Neural cell (in vitro differentiated cells): ENCODE measurements at regions not wholly inside any gene's neighbourhood (a gene's known extent, or its start where the extent isn't known, plus 50 kb on each side); places are given as distances from the start of the nearest gene placed in this dataset.
"Not testable (repeated sequence)": the region's sequence is repeated elsewhere in the genome, so short reads cannot be mapped to it uniquely, and the experiment has no call there.

Source experiments
- H2AFZ ChIP-seq: fragments of 200-600, 300-800 bp; sonication (generic), shearing (Covaris generic); 2 replicates; pipeline ENCODE4 v1.6.0; 2014; ENCODE audit warnings: low read depth, mild to moderate bottlenecking, antibody characterized with exemption, low read length, moderate library complexity
- H3F3A ChIP-seq: fragments of 200-600 bp; shearing (Covaris generic); 2 replicates; pipeline ENCODE4 v1.6.1; 2016; ENCODE audit warnings: mild to moderate bottlenecking, moderate library complexity, mixed read lengths, antibody characterized with exemption, low read length; ENCODE audit not compliant: insufficient read depth, poor library complexity, severe bottlenecking
- H3K27ac ChIP-seq: fragments of 200-600, 300-800 bp; sonication (generic), shearing (Covaris generic); 2 replicates; pipeline ENCODE4 v1.5.1; 2014; ENCODE audit warnings: mild to moderate bottlenecking, low read length, moderate library complexity
- H3K27me3 ChIP-seq: fragments of 300-800, 200-600 bp; sonication (generic), shearing (Covaris generic); 2 replicates; pipeline ENCODE4 v1.6.0; 2014; ENCODE audit warnings: mild to moderate bottlenecking, low read depth, low read length, moderate library complexity; ENCODE audit not compliant: insufficient read depth
- H3K36me3 ChIP-seq: fragments of 300-800, 200-600 bp; sonication (generic), shearing (Covaris generic); 2 replicates; pipeline ENCODE4 v1.5.1; 2014; ENCODE audit warnings: mild to moderate bottlenecking, antibody characterized with exemption, low read length, moderate library complexity; ENCODE audit not compliant: insufficient read depth
- H3K4me2 ChIP-seq: fragments of 300-800, 200-600 bp; sonication (generic), shearing (Covaris generic); 2 replicates; pipeline ENCODE4 v1.6.0; 2014; ENCODE audit warnings: mild to moderate bottlenecking, low read length
- H3K4me3 ChIP-seq: fragments of 300-800, 200-600 bp; sonication (generic), shearing (Covaris generic); 2 replicates; pipeline ENCODE4 v1.5.1; 2014; ENCODE audit warnings: mild to moderate bottlenecking, low read length, moderate library complexity
- H3K79me2 ChIP-seq: fragments of 200-600 bp; shearing (Covaris generic); replicated peaks from 2 replicates; pipeline ENCODE4 v1.6.0; 2014; ENCODE audit warnings: mild to moderate bottlenecking, low read length, moderate library complexity; ENCODE audit not compliant: insufficient read depth
- H3K9ac ChIP-seq: fragments of 300-800, 200-600 bp; sonication (generic), shearing (Covaris generic); 2 replicates; pipeline ENCODE4 v1.6.1; 2016; ENCODE audit warnings: mild to moderate bottlenecking, low read length, mixed read lengths
- H3K9me2 ChIP-seq: fragments of 200-600 bp; shearing (Covaris generic); 2 replicates; pipeline ENCODE4 v1.6.1; 2016; ENCODE audit warnings: mild to moderate bottlenecking, low read length, mixed read lengths; ENCODE audit not compliant: insufficient read depth
- H3K9me3 ChIP-seq: fragments of 200-600, 300-800 bp; sonication (generic), shearing (Covaris generic); 2 replicates; pipeline ENCODE4 v1.6.1; 2016; ENCODE audit warnings: mild to moderate bottlenecking, mixed run types, low read length, moderate library complexity, mixed read lengths
- H4K20me1 ChIP-seq: fragments of 200-600 bp; shearing (Covaris generic); 2 replicates; pipeline ENCODE4 v1.6.1; 2016; ENCODE audit warnings: mild to moderate bottlenecking, mixed run types; ENCODE audit not compliant: insufficient read depth
- EP300 ChIP-seq: fragments of 450-650 bp; conservative IDR thresholded peaks from 2 replicates; pipeline ENCODE4 v1.6.1; 2014; ENCODE audit warnings: antibody characterized with exemption, mild to moderate bottlenecking, moderate library complexity; ENCODE audit not compliant: poor library complexity, severe bottlenecking
- EZH2 ChIP-seq: fragments of 200-600, 300-800 bp; shearing (Covaris generic), sonication (generic); IDR thresholded peaks from 2 replicates; pipeline ENCODE4 v1.6.1; 2014; ENCODE audit warnings: antibody characterized with exemption, low read length, borderline replicate concordance, mild to moderate bottlenecking; ENCODE audit not compliant: insufficient read depth, poor library complexity, severe bottlenecking
- MXI1 ChIP-seq: fragments of 450-650 bp; conservative IDR thresholded peaks from 2 replicates; pipeline ENCODE4 v1.6.1; 2014; ENCODE audit warnings: antibody characterized with exemption, mild to moderate bottlenecking; ENCODE audit not compliant: poor library complexity, severe bottlenecking
- POLR2AphosphoS5 ChIP-seq: IDR thresholded peaks from 2 replicates; pipeline ENCODE4 v1.6.1; 2012
- RAD21 ChIP-seq: fragments of 450-650 bp; conservative IDR thresholded peaks from 2 replicates; pipeline ENCODE4 v1.6.1; 2014; ENCODE audit warnings: antibody characterized with exemption, mild to moderate bottlenecking, moderate library complexity
- REST ChIP-seq: IDR thresholded peaks from 2 replicates; pipeline ENCODE4 v1.6.1; 2012; ENCODE audit warnings: borderline replicate concordance
- SMC3 ChIP-seq: fragments of 450-650 bp; conservative IDR thresholded peaks from 2 replicates; pipeline ENCODE4 v1.6.1; 2014; ENCODE audit warnings: antibody characterized with exemption, mild to moderate bottlenecking, moderate library complexity; ENCODE audit not compliant: poor library complexity
- TAF1 ChIP-seq: IDR thresholded peaks from 2 replicates; pipeline ENCODE4 v1.6.1; 2012; ENCODE audit warnings: low read depth
- TF ChIP-seq, protein P1 (sequence below): fragments of 450-650 bp; IDR thresholded peaks from 2 replicates; pipeline ENCODE4 v1.5.1; 2014; ENCODE audit warnings: antibody characterized with exemption, mild to moderate bottlenecking, moderate library complexity; ENCODE audit not compliant: poor library complexity, severe bottlenecking

GRCh38 chr4:91887926-91888325, 415.8 kb upstream of the GRID2 start:
- TF ChIP-seq REST (no peak), TAF1 (no peak), EP300 (no peak), POLR2AphosphoS5 (no peak)
- TF ChIP-seq, protein P1, sequence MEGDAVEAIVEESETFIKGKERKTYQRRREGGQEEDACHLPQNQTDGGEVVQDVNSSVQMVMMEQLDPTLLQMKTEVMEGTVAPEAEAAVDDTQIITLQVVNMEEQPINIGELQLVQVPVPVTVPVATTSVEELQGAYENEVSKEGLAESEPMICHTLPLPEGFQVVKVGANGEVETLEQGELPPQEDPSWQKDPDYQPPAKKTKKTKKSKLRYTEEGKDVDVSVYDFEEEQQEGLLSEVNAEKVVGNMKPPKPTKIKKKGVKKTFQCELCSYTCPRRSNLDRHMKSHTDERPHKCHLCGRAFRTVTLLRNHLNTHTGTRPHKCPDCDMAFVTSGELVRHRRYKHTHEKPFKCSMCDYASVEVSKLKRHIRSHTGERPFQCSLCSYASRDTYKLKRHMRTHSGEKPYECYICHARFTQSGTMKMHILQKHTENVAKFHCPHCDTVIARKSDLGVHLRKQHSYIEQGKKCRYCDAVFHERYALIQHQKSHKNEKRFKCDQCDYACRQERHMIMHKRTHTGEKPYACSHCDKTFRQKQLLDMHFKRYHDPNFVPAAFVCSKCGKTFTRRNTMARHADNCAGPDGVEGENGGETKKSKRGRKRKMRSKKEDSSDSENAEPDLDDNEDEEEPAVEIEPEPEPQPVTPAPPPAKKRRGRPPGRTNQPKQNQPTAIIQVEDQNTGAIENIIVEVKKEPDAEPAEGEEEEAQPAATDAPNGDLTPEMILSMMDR: no peak
- no peaks in the 10 kb centered on the region for H3K9me3 ChIP-seq
- no peak overlapping the region for H2AFZ ChIP-seq
- H3K79me2 ChIP-seq: no peaks in the 10 kb centered on the region
- H3K27me3 ChIP-seq: no peaks in the 10 kb centered on the region
- no peak overlapping the region for H3K4me2 ChIP-seq
- H3K27ac ChIP-seq: no peak overlapping the region
- H3K4me3 ChIP-seq: no peak overlapping the region
- no peaks in the 10 kb centered on the region for H3F3A ChIP-seq
- no peaks in the 10 kb centered on the region for H3K9me2 ChIP-seq
- no peaks in the 10 kb centered on the region for H3K36me3 ChIP-seq
- no peak overlapping the region for H3K9ac ChIP-seq
- no peaks in the 10 kb centered on the region for H4K20me1 ChIP-seq

DNA sequence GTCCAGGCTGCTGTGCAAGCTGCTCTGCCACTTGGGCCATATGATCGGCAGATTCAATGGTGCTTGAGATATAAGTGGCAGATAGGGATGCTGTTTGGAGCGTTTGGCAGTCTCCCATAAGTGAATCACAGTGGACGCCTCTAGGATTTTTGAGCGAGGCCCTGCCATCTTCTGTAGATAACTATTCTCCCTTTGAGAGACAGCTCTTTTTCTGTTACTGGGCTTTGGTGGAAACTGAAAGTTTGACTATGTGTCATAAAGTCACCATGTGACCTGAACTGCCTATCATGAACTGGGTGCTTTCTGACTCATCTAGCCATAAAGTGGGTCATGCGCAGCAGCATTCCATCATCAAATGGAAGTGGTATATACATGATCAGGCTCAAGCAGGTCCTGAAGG, 412.5 kb upstream of the GRID2 start:
- not testable (repeated sequence) for H3F3A ChIP-seq, H3K27ac ChIP-seq, H3K9me2 ChIP-seq, H3K9ac ChIP-seq, H3K36me3 ChIP-seq, H2AFZ ChIP-seq, H3K9me3 ChIP-seq, H3K4me2 ChIP-seq, H4K20me1 ChIP-seq, H3K27me3 ChIP-seq, H3K79me2 ChIP-seq, H3K4me3 ChIP-seq

DNA sequence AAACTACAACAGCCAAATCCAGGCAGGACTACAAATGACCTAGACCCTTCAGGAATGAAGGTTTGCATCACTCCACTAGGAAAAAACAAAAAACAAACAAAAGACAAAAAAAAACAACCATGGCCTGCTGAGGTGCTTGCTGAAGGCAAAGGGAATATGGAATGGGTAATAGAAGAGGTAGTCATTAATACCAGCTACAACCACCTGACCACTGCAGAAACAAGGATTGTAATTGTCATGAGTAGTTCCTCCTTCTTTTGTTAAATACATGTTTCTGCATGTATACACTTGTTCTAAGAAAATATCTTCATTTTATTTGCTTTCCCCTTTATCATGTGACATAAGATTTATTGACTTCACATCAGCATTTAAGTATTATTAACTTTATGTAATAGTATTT, 409.8 kb upstream of the GRID2 start:
- no peaks in the 10 kb centered on the region for H3F3A ChIP-seq
- H3K4me3 ChIP-seq: no peak overlapping the region
- H3K79me2 ChIP-seq: no peaks in the 10 kb centered on the region
- H2AFZ ChIP-seq: no peak overlapping the region
- TF ChIP-seq MXI1 (no peak), EP300 (no peak), RAD21 (no peak), REST (no peak), EZH2 (no peak), TAF1 (no peak), SMC3 (no peak), POLR2AphosphoS5 (no peak)
- TF ChIP-seq, protein P1: no peak
- no peaks in the 10 kb centered on the region for H4K20me1 ChIP-seq
- H3K9me3 ChIP-seq: no peaks in the 10 kb centered on the region
- no peaks in the 10 kb centered on the region for H3K9me2 ChIP-seq
- no peak overlapping the region for H3K27ac ChIP-seq
- H3K9ac ChIP-seq: no peak overlapping the region
- no peaks in the 10 kb centered on the region for H3K27me3 ChIP-seq
- no peaks in the 10 kb centered on the region for H3K36me3 ChIP-seq
- no peak overlapping the region for H3K4me2 ChIP-seq
